IMR-90 (cell line): ENCODE measurements at regions not wholly inside any gene's neighbourhood (a gene's known extent, or its start where the extent isn't known, plus 50 kb on each side); places are given as distances from the start of the nearest gene placed in this dataset.

Experiments used
- BHLHE40 ChIP-seq: fragments of 150-350 bp; IDR thresholded peaks from 2 replicates; pipeline ENCODE4 v1.6.1; 2016; ENCODE audit warnings: mild to moderate bottlenecking, low read depth, low read length
- FOS ChIP-seq: fragments of 150-350 bp; IDR thresholded peaks from 2 replicates; pipeline ENCODE4 v1.6.1; 2016; ENCODE audit warnings: low read depth, low read length
- MAZ ChIP-seq: IDR thresholded peaks from 2 replicates; pipeline ENCODE4 v1.6.1; 2012; ENCODE audit warnings: low read depth, mild to moderate bottlenecking, low read length, improper control_type of control experiment, moderate library complexity, borderline replicate concordance
- MXI1 ChIP-seq: IDR thresholded peaks from 2 replicates; pipeline ENCODE4 v1.6.1; 2012; ENCODE audit warnings: low read depth, mild to moderate bottlenecking, low read length, moderate library complexity, borderline replicate concordance
- POLR2A ChIP-seq: IDR thresholded peaks from 2 replicates; pipeline ENCODE4 v1.6.1; 2012; ENCODE audit warnings: mild to moderate bottlenecking, low read depth, low read length
- SMC3 ChIP-seq: fragments of 150-350 bp; IDR thresholded peaks from 2 replicates; pipeline ENCODE4 v1.6.1; 2016; ENCODE audit warnings: low read depth, mild to moderate bottlenecking, antibody characterized with exemption, low read length, moderate library complexity
- TF ChIP-seq, protein P1 (sequence below): conservative IDR thresholded peaks from 2 replicates; pipeline ENCODE4 v1.5.1; 2012; ENCODE audit warnings: mild to moderate bottlenecking, low read depth, low read length, improper control_type of control experiment
- TF ChIP-seq, protein P2 (sequence below): fragments of 150-350 bp; IDR thresholded peaks from 2 replicates; pipeline ENCODE4 v1.6.1; 2016; ENCODE audit warnings: low read depth, mild to moderate bottlenecking, low read length, moderate library complexity, borderline replicate concordance
- TF ChIP-seq, protein P3 (sequence below): fragments of 150-350 bp; IDR thresholded peaks from 2 replicates; pipeline ENCODE4 v1.6.1; 2017; ENCODE audit warnings: mild to moderate bottlenecking, antibody characterized with exemption, low read length, low read depth

DNA sequence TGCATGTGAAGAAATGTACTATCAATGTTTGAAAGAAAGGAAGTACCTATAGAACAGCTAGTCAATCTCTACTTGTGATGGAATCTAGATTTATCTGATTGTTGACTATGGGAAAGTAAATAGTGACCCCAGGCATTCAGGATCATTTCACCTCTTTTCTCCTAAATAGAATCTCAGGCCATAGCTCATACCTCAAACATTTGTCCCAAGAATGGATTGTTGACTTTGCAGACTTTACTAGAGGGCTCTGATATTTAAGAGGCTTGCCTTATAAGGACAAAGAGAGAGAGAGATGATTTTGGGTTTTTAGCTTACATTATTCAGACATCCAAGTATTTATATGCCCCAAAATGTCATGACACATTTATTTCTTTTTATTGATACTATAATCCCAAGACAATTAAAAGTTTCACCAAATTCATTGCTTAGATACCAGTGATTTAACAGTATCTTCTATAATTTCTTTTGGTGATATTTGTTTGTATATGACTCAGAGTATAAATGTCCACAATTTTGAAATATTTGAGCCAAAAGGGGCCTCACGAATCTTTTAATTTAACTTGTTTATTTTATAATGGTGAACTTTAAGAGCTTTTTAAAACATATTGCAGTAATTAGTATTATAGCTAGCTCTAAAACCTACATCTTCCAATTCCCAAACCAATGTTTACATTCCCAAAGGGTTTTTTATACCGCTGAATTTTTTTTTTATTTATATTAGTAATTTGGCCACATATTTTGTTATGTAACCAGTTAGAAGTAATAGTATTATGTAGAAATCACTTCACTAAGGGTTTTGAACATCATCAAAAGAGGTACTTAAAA is 614.1 kb downstream of the PCDH7 start:
- TF ChIP-seq, protein P1, sequence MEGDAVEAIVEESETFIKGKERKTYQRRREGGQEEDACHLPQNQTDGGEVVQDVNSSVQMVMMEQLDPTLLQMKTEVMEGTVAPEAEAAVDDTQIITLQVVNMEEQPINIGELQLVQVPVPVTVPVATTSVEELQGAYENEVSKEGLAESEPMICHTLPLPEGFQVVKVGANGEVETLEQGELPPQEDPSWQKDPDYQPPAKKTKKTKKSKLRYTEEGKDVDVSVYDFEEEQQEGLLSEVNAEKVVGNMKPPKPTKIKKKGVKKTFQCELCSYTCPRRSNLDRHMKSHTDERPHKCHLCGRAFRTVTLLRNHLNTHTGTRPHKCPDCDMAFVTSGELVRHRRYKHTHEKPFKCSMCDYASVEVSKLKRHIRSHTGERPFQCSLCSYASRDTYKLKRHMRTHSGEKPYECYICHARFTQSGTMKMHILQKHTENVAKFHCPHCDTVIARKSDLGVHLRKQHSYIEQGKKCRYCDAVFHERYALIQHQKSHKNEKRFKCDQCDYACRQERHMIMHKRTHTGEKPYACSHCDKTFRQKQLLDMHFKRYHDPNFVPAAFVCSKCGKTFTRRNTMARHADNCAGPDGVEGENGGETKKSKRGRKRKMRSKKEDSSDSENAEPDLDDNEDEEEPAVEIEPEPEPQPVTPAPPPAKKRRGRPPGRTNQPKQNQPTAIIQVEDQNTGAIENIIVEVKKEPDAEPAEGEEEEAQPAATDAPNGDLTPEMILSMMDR: no peak
- TF ChIP-seq, protein P2, sequence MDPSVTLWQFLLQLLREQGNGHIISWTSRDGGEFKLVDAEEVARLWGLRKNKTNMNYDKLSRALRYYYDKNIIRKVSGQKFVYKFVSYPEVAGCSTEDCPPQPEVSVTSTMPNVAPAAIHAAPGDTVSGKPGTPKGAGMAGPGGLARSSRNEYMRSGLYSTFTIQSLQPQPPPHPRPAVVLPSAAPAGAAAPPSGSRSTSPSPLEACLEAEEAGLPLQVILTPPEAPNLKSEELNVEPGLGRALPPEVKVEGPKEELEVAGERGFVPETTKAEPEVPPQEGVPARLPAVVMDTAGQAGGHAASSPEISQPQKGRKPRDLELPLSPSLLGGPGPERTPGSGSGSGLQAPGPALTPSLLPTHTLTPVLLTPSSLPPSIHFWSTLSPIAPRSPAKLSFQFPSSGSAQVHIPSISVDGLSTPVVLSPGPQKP: no peak
- TF ChIP-seq MXI1 (no peak), FOS (no peak), POLR2A (no peak), SMC3 (no peak), BHLHE40 (no peak), MAZ (no peak)
- TF ChIP-seq, protein P3, sequence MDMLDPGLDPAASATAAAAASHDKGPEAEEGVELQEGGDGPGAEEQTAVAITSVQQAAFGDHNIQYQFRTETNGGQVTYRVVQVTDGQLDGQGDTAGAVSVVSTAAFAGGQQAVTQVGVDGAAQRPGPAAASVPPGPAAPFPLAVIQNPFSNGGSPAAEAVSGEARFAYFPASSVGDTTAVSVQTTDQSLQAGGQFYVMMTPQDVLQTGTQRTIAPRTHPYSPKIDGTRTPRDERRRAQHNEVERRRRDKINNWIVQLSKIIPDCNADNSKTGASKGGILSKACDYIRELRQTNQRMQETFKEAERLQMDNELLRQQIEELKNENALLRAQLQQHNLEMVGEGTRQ: no peak
